ENCODE measurements at regions not wholly inside any gene's neighbourhood (a gene's known extent, or its start where the extent isn't known, plus 50 kb on each side); places are given as distances from the start of the nearest gene placed in this dataset.
"Not testable (repeated sequence)": the region's sequence is repeated elsewhere in the genome, so short reads cannot be mapped to it uniquely, and the experiment has no call there.

DNA sequence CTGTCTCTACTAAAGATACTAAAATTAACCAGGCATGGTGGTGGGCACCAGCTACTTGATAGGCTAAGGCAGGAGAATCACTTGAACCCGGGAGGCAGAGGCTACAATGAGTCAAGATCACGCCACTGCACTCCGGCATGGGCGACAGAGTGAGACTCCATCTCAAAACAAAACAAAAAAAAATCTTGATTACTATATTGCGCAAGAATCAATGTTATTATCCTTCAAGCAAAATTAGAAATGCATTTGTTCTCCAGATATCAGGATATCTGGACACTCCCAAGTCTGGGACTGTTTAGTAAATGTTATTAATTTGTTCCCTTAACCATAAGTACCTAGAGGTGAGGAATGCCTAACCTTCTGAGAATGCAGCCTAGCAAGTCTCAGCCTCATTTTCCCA is 992.2 kb upstream of the PCDH20 start:
- Histone ChIP-seq H3K4me1 (no peaks in the 10 kb centered on the region), H3K9me3 (no peaks in the 10 kb centered on the region), H3K27ac (no peak overlapping the region), H3K4me3 (no peak overlapping the region), H3K27me3 (no peaks in the 10 kb centered on the region), H3K36me3 (replicated peaks in 1 of 2; ENCODE audit: insufficient read depth in 1 of 2, low read depth in 2 of 2) (no peaks in the 10 kb centered on the region)
- DNase-seq (no peak), ATAC-seq (no peak)
- 66 to 88% methylated on average over 5 of the region's 5 CpGs for WGBS, 2 donors
- intact Hi-C loops (cut with DNase I), result no loop called here
- TF ChIP-seq, protein P1, sequence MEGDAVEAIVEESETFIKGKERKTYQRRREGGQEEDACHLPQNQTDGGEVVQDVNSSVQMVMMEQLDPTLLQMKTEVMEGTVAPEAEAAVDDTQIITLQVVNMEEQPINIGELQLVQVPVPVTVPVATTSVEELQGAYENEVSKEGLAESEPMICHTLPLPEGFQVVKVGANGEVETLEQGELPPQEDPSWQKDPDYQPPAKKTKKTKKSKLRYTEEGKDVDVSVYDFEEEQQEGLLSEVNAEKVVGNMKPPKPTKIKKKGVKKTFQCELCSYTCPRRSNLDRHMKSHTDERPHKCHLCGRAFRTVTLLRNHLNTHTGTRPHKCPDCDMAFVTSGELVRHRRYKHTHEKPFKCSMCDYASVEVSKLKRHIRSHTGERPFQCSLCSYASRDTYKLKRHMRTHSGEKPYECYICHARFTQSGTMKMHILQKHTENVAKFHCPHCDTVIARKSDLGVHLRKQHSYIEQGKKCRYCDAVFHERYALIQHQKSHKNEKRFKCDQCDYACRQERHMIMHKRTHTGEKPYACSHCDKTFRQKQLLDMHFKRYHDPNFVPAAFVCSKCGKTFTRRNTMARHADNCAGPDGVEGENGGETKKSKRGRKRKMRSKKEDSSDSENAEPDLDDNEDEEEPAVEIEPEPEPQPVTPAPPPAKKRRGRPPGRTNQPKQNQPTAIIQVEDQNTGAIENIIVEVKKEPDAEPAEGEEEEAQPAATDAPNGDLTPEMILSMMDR (IDR thresholded peaks at IDR 0.05), result no peak
- no peak for TF ChIP-seq POLR2A (IDR thresholded peaks at IDR 0.05)

DNA sequence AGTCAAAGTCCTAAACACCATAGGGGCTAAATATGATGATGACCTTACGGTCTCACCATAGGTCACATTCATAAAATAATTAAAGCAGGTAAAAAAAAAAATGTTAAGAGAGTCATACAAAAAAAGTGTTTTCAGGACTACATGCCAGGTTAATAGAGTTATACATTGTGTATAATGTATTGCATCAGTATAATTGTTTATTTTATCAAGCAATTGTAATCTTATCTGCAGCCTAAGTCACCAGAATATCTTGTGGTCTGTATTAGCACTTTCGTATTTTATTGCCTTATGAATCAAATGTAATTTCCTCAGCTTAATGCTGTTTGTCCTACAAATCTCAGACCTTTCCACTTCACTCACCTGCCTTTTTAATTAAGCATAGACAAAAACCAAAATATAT is 972.9 kb upstream of the PCDH20 start:
- H3K36me3 ChIP-seq (replicated peaks in 1 of 2; ENCODE audit: insufficient read depth in 1 of 2, low read depth in 2 of 2), result no peaks in the 10 kb centered on the region
- ATAC-seq (no peak), DNase-seq (no peak)
- no peaks in the 10 kb centered on the region for H3K4me1 ChIP-seq
- WGBS, 2 donors, result 57 to 63% methylated on average over 2 of the region's 2 CpGs
- H3K4me3 ChIP-seq, result no peak overlapping the region
- no peaks in the 10 kb centered on the region for H3K27me3 ChIP-seq
- no peak overlapping the region for H3K27ac ChIP-seq
- TF ChIP-seq, protein P1 (IDR thresholded peaks at IDR 0.05), result no peak
- TF ChIP-seq POLR2A (IDR thresholded peaks at IDR 0.05), result no peak
- intact Hi-C loops (cut with DNase I), result no loop called here
- no peaks in the 10 kb centered on the region for H3K9me3 ChIP-seq

GRCh38 chr13:62387647-62388046 is 972.0 kb upstream of the PCDH20 start:
- ATAC-seq, result no peak
- TF ChIP-seq, protein P1 (IDR thresholded peaks at IDR 0.05), result peak in 3 of 7 experiments; percentile 17 to 34 (median 20)
- no peak for TF ChIP-seq POLR2A (IDR thresholded peaks at IDR 0.05)
- no peaks in the 10 kb centered on the region for H3K4me1 ChIP-seq
- intact Hi-C loops (cut with DNase I), result no loop called here
- no peak overlapping the region for H3K4me3 ChIP-seq
- no peak overlapping the region for H3K27ac ChIP-seq
- H3K36me3 ChIP-seq (replicated peaks in 1 of 2; ENCODE audit: insufficient read depth in 1 of 2, low read depth in 2 of 2), result no peaks in the 10 kb centered on the region
- WGBS, 2 donors, result 11 to 16% methylated on average over 3 of the region's 3 CpGs
- no peak for DNase-seq
- no peaks in the 10 kb centered on the region for H3K9me3 ChIP-seq
- H3K27me3 ChIP-seq, result no peaks in the 10 kb centered on the region

DNA sequence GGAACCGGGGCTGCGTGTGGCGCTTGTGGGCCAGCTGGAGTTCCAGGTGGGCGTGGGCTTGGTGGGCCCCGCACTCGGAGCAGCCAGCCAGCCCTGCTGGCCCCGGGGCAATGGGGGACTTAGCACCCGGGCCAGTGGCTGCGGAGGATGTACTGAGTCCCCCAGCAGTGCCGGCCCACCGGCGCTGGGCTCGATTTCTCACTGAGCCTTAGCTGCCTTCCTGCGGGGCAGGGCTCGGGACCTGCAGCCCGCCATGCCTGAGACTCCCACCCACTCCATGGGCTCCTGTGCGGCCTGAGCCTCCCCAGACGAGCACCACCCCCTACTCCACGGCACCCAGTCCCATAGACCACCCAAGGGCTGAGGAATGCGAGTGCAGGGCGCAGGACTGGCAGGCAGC is 963.6 kb upstream of the PCDH20 start:
- ATAC-seq; H3K4me3 ChIP-seq; H3K27me3 ChIP-seq; H3K9me3 ChIP-seq; intact Hi-C loops (cut with DNase I); H3K27ac ChIP-seq; DNase-seq; H3K36me3 ChIP-seq (replicated peaks in 1 of 2; ENCODE audit: insufficient read depth in 1 of 2, low read depth in 2 of 2); H3K4me1 ChIP-seq: not testable (repeated sequence)
- WGBS, 2 donors, result 62 to 80% methylated on average over 1 to 5 of the region's 21 CpGs

GRCh38 chr13:62377838-62378237 is 962.2 kb upstream of the PCDH20 start:
- TF ChIP-seq POLR2A (IDR thresholded peaks at IDR 0.05), result no peak
- TF ChIP-seq, protein P1 (IDR thresholded peaks at IDR 0.05), result no peak
- H3K27me3 ChIP-seq, result no peaks in the 10 kb centered on the region
- no peaks in the 10 kb centered on the region for H3K9me3 ChIP-seq
- ATAC-seq (no peak), DNase-seq (no peak)
- H3K4me1 ChIP-seq, result no peaks in the 10 kb centered on the region
- no peaks in the 10 kb centered on the region for H3K36me3 ChIP-seq (replicated peaks in 1 of 2; ENCODE audit: insufficient read depth in 1 of 2, low read depth in 2 of 2)
- no peak overlapping the region for H3K4me3 ChIP-seq
- intact Hi-C loops (cut with DNase I), result no loop called here
- 38 to 56% methylated on average over 1 of the region's 1 CpG for WGBS, 2 donors
- no peak overlapping the region for H3K27ac ChIP-seq
